IPS-NIHi11 (cell line): ENCODE measurements at regions not wholly inside any gene's neighbourhood (a gene's known extent, or its start where the extent isn't known, plus 50 kb on each side); places are given as distances from the start of the nearest gene placed in this dataset.
A peak's percentile ranks its signal among the peaks of the same experiment; 100 is the strongest.

Experiments
- DNase-seq: peaks from one replicate; pipeline ENCODE4 v3.0.0; 2012; ENCODE audit warnings: mixed read lengths, low spot score

DNA sequence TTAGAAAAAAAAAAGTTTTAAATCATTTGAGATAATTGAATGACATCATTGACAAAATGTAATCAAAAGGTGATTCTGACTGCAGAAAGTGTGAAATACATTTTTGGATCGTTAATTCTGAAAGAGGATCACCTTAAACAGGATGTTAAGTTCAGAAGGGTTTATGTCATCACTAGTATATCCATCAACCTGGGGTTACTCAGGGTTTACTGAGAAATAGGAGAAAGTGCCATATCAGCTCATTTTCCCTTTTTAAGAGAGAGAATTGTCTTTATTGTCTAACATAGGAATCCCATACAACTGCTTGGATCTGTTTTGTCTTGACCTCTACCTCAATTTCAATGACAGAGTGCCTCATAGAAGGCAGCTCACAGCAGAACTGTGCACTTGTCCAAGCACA lies 466.1 kb upstream of the LINC00305 start:
- DNase-seq: no peak

DNA sequence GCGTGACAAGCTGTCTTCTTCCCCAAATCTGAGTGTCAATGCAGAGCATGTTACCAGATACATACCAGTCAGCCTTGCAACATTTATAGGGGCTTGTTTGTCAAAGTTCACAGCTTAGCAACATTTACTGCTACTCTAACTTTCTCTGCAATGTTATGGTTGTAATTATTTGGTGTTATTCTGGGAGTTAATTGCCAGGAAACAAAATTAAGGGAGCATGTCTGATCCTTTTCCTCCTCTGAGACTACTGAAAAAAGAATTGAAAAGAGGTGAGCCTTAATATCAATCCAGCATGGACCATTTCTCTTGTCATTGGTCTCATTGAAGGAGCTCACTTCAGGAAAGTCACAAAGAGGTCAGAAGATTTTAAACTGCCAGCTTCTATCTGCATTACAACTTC lies 465.6 kb upstream of the LINC00305 start:
- DNase-seq: no peak

DNA sequence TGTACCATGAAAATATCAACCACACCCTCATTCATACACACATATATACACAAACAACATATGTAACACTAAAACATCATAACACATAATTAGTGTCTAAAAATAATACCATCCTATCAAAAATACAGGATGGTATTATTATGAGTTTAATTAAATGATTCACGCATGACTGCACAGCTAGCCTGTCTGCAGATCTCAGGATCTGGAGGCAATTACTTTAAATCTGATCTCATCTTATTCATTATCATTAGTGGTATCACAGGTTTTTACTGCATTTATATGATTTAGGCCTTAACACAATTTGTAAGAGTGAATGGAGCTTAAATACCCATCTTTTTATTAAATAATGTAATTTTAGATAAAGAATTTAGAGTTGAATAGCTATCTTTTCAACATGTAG lies 443.4 kb upstream of the LINC00305 start:
- DNase-seq: no peak

DNA sequence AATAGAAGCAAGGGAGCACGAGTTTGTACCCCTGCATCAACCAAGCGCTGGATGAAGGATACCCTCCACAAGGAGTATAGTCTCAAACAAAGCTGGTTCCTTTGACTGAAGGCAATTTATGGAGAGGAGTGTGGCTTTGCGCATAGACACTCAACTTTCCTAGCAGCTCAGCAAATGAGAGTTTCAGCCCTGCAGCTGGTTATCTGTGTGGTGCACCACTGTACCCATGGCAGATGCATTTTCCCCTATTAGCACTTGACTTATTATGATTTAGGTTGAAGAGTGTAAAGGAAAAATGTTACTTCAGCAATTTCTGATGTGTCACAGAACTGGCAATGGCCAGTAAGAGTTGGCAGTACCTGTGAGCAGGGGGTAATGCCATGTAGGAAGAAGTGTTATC lies 440.1 kb upstream of the LINC00305 start:
- DNase-seq: no peak

DNA sequence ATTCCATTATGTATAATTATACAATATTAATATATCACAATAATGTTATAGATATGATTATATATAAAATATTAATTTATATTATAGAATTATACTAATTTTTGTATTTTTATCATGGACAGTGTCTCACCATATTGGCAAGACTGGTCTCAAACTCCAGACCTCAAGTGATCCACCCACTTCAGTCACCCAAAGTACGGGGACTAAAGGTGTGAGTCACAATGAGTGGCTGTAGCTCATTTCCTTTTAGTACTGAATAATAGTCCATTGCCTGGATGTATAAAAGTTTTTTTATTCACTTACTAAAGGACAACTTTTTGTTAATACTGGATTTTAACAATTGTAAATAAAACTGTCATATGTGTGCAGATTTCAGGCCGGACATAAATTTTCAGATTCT lies 417.6 kb upstream of the LINC00305 start:
- DNase-seq: no peak

DNA sequence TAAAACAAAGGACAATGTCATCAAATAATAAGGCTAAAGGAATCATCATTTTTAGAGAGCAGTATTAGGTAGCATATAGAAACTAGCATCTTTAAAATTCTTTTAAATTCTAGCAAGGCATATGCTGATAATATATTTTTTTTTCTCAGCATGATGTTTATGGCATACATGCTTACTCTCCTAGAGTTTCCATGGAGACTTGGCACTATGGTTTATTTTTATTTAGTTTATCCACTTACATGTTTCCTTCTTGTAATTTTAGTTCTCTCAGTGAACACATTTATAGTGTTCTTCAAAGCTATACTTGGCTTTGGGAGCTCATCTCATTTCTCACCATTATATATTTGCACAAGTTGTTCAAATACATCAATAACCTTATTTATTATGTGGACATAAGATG lies 413.8 kb upstream of the LINC00305 start:
- DNase-seq: no peak

DNA sequence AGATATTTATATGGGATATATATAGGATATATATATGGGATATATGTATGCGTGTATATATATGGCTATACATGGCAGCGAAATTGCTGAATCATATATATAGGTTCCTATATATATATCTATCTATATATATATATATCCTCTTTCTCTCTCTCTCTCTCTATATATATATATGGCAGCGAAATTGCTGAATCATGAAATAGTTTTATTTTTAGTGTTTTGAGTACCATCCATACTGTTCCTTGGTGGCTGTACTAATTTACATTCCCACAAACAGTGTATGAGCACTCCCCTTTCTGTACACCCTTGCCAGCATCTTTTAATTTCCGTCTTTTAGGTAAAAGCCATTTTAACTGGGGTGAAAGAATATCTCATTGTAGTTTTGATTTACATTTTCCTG lies 397.6 kb upstream of the LINC00305 start:
- DNase-seq: no peak

DNA sequence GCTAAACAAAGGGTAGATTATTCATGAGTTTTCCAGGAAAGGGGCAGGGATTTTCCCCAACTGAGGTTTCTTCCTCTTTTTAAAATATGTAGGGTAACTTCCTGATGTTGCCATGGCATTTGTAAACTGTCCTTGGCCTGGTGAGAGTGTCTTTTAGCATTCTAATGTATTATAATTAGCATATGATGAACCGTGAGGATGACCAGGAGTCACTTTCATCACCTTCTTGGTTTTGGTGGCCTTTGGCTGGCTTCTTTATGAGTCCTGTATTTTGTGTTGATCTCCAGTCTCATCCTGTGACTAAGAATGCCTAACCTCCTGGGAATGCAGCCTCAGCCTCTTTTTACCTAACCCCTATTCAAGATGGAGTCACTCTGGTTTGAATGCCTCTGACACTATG lies 391.0 kb upstream of the LINC00305 start:
- no peak for DNase-seq

DNA sequence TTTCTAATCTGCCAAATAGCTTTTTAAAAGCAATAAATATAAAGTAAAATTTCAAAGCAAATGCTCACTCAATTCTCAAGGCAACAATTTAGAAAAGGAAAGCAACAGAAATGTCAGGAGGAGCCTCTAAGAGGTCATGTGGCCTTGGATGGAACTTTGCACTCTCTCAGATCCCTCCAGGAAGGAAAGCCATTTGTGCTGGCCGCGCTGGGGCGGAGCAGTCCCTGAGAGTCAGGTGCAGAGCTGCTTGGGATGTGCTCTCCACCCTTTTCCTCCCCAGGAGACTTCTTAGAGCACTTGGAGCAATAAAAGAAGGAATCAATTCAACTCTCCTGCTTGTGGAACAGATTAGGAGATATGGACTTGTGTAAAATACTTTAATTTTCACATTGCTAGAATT lies 379.8 kb upstream of the LINC00305 start:
- no peak for DNase-seq

DNA sequence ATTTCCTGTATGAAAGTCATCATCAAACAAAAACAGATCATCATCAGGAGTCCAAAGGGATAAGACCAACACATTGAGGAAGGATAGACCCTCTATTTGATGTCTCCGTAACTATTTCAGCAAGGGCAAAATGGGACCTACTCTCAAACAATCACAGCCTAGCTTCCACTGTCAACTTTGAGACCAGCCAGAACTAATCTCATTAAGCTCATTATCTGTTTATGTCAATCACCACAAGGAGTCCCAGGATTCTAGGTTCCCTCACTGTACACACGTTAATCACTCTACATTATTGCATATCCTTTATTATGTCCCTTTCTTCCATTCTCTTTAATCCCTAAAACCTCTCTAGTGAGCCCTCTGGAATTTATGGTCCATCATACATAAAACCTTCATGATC lies 370.3 kb upstream of the LINC00305 start:
- DNase-seq: no peak

DNA sequence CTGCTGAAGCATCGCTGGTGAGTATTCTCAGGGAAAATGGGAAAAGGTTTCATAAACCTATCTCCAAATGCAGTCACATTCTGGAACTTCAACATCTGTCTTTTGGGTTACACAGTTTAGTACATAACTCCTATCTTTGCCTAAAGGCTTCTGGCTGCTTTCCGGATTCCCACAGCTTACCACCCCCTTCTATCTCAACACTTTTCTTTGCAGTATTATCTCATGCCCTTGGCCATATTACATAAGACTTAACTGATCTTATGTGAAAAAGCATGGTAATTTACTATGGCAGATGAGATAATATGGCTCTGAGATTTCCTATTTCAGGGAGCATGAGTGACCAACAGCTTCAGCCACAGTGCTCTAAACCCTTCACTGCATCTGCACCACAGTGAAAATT lies 369.3 kb upstream of the LINC00305 start:
- DNase-seq: no peak

DNA sequence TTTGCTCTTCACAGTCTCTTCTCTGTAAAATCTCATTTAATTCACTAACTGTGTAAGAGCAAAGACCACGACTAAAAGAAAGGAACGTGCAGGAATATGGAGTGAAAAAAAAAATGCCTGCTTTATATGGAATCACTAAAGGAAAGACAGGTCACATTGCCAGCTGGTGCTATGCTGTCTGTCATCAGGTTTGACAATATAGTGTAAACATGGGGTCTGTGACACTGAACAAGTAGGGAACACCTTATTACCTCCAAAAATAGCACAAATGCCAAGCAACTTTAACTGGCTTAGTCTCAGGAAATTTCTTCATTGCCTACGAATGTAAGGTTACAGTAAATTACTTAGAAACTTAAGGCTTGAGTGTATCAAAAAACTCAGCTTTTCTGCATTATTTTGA lies 364.5 kb upstream of the LINC00305 start:
- no peak for DNase-seq

DNA sequence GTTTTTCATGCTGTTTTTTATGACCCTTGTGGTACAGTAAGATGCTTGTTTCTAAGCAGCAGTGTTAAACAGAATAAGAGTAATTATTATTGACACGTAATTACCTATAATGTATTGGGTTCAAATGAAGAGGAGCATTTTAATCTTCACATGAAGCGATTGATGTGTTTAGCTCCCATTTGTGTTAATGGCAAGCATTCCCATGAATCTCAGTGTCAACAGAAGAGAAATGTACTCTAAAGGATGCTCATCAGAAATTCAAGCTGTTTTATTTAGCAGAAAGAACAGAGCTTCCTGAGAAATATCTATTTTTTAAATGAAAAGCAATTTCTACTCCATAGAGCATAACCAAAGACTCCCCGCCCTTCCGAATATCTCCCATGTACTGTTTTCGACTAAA lies 341.3 kb upstream of the LINC00305 start:
- no peak for DNase-seq

DNA sequence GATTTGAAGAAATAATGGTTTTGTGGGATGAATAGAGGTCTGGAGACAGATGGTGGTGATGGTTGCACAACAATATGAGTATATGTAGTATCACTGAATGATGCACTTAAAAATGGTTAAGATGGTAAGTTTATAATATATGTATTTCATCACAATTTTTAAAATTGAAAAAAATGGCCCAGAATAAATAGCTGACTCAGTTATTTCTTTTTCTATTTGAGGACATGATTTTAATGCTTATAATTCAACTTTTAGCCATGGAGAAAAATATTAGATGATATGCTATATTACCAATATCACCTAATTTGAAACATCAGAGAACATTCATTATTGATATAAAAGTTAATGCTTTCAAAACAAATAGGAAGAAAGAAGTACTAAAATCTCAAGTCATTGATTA lies 339.8 kb upstream of the LINC00305 start:
- DNase-seq: no peak

DNA sequence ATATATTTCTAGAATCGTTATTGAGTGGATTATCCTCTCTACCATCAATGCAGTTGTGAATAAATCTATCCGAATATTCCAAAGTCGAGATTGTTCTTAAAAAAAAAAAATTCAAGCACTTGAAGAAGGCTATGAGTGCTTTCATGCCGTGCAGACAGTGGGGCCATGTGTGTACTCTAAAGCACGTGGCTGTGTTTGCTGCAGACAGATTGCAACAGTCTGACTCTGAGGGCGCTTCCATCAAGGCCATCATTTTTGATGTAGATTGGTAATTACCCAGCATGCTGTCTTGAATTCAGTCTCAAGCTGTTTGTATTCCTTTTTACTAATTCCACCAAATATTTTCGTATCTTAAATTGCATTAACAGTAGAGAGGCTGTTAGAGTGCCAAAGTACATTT lies 325.9 kb upstream of the LINC00305 start:
- no peak for DNase-seq

DNA sequence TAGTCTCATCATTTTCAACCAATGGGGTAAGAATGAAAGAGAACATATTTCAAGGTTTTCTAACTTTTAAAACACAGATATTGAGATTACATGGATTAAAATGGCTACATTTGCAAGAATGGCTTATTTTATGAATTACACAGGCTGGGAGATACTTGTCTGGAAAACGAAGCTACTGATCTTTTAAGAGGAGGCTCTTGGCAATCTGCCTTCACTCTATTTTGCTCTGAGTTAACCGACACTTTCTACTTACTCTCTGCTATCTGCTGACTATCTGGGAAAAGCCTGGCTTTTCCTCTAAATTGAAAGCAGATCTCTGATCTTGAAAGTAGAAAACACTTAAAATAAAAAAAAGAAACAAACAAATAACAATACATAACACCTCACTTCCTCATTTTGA lies 325.4 kb upstream of the LINC00305 start:
- DNase-seq: no peak

DNA sequence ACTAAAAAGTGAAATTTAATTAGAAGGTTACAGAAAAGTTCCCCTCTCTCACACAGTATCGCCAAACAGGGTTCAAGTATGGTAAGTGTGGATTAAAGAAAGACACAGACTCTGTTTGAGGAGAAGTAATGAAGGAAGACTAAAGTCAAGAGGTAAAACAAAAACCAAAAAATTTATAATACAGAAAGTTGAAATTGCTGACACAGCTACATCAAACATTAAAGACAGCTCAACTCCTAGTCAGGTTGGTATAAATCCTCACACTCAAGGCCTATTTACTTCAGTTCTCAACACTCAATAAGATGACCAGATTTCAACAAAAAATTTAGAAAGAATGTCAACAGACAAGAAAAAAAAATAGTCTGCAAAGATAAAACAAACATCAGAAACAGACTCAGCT lies 300.5 kb upstream of the LINC00305 start:
- DNase-seq: no peak

DNA sequence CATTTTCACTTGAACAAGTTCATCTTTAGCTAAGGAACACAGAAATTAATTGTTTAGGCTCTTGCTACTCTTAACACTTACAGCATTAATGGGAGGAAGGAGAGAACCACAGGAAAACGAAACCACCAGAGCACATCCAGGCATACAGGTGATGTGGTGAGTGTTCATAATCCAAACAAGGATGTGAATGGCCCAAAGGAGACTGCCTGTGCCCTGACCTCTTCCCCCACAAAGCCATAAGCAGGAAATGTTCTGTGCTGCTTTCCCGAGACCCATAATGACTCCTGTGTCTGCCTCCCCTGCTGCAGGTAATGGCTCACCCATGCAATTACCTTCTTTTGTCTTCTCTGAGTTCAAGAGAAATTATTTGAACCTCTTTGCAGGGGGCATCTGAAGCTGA lies 295.9 kb upstream of the LINC00305 start:
- no peak for DNase-seq

DNA sequence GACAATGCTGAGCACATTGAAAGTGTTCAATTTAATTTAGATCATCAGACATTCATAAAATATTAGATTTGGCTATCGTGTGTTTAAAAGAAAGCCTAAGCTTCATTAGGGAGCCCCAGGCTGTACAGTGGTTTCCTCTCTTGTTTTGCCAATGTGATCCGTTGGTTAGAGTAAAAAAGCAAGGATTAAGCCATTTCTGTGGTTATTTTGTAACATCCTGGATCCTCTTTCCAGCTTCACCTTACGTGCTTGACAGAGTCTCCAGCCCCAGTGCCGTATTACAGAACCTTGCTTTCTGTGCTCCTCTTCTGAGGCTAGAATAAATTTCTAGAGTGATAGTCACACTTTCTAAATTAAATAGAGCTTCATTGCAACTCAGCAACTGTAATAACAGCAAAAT lies 289.3 kb upstream of the LINC00305 start:
- no peak for DNase-seq

DNA sequence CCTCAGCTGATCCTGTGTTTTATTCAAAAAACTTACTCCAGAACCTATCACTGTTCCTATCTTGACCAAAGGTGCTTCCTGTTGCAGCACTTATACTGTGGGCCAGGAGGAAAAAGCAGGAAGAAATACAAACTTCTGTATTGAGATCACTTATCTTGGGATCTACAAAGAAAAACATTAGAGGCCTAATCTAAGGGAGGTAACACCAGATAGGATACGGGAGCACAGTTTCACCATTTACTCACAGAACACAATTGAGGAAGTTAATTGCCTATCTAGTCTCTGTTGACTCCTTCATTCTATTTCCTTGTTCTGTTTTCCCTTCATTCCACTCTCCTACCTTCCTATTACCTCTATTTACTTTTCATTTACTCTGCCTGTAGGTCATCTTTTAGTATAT lies 287.2 kb upstream of the LINC00305 start:
- DNase-seq: no peak

DNA sequence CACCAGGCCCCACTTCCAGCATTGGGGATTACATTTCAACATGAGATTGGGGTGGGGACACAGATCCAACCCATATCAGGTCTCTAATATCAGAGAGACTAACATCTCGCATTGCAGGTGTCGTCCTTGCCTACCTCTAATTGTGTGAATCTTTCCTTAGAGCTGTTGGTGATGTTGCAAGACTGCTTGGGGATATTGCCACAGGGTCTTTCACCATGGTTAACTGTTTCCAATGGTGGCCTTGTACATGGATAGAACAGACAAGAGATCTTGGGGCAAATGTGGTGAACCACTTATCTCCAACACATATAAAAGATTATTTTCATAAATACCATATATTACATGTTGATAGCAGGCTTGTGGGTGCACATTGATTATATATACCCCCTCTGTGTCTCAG lies 270.3 kb upstream of the LINC00305 start:
- no peak for DNase-seq

DNA sequence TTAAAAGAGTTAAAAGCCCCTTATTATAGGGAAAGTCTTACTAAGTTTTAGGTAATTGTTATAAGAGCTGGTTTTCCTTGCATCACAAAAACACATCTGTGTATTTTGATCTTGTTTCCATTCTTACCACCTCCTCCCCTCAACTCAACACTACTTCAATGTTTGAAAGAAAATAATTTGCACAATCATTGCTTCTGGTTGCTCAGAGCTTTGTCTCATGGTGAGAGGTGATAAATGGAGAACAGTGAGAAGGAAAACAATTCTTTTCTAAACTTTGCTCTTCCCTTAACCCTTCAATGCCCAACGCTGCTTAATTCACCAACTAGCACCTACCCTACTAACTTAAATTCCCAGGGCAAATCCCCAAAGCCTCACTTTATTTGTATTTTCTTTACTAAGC lies 268.1 kb upstream of the LINC00305 start:
- peak; percentile 29 for DNase-seq

DNA sequence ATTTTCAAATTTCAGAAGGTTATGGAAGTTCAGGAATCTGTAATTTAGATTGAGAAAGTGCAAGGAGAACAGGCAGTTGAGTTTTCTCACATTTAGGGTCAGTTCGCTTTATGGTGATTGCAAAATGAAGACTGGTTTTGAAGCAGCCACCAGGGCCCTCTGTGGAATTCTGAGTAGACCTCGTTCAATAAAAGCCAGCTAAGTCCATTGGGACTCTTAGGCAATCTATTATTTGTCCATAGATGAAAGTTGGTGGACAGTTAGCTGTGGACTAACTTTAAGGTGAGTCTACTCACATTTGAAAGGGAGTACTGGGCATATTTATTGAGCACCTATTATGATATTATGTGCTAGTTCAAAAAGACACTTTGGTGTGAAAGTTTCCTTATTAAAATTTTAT lies 266.3 kb upstream of the LINC00305 start:
- no peak for DNase-seq

DNA sequence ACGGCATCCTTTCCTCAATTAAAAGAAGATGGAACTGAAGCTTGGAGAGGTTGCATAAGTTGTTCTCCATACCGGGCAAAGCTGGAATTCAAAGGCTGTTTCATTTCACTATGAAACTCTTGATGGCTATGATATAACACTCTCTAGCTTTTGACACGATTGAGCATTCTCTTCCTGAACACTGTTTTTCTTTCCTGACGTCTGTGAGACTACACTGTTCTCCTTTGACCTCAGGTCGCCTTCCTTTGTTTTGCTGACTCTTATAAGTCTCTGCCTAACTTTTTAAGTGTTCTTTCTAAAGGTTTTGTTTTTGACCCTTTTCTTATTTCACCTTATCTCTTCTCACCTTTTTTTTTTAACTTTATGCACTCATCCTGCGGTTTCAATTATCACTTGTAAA lies 261.8 kb upstream of the LINC00305 start:
- no peak for DNase-seq

DNA sequence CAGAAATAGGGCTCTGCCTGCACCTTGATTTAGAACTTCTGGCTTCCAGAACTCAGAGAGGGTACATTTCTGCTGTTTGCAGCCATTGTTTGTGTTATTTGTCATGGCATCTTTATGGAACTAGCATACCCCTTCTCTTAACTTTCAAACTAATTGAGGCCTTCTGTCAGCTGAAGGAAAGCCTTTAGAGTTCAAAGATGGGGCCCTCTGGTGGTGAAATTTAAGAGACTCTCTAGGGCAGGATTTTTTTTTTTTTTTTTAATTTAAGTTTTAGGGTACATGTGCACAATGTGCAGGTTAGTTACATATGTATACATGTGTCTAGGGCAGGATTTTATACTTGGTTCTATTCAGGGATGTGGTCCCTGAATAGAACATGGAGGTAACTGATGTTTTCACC lies 260.6 kb upstream of the LINC00305 start:
- peak; percentile 20 for DNase-seq
